ENCODE measurements at regions not wholly inside any gene's neighbourhood (a gene's known extent, or its start where the extent isn't known, plus 50 kb on each side); places are given as distances from the start of the nearest gene placed in this dataset.

- TF ChIP-seq CTCF (IDR thresholded peaks at IDR 0.05): no peak
Measured at GRCh38 chr7:156456032-156456431, 184.5 kb upstream of the RNF32 start.

GRCh38 chr7:156450473-156450872, 190.1 kb upstream of the RNF32 start:
- no peak for TF ChIP-seq CTCF (IDR thresholded peaks at IDR 0.05)

GRCh38 chr7:156448918-156449317, 191.7 kb upstream of the RNF32 start:
- TF ChIP-seq CTCF (IDR thresholded peaks at IDR 0.05): no peak

- TF ChIP-seq CTCF (IDR thresholded peaks at IDR 0.05): no peak
Measured at GRCh38 chr7:156446990-156447389, 193.6 kb upstream of the RNF32 start.

- TF ChIP-seq CTCF (IDR thresholded peaks at IDR 0.05): no peak
Measured at GRCh38 chr7:156445997-156446761, 194.4 kb upstream of the RNF32 start.

- no peak for TF ChIP-seq CTCF (IDR thresholded peaks at IDR 0.05)
Measured at GRCh38 chr7:156442516-156442915, 198.1 kb upstream of the RNF32 start.

GRCh38 chr7:156440456-156440855, 200.1 kb upstream of the RNF32 start:
- TF ChIP-seq CTCF (IDR thresholded peaks at IDR 0.05): no peak

GRCh38 chr7:156438011-156438410, 202.6 kb upstream of the RNF32 start:
- TF ChIP-seq CTCF (IDR thresholded peaks at IDR 0.05): no peak
